CD4-positive, CD25-positive, alpha-beta regulatory T cell (primary cell): ENCODE measurements at regions not wholly inside any gene's neighbourhood (a gene's known extent, or its start where the extent isn't known, plus 50 kb on each side); places are given as distances from the start of the nearest gene placed in this dataset.

ENCODE experiments used
- ATAC-seq, 2 donors: fragments of 150-1000 bp; cut with Tn5 transposase; one replicate each; pipeline ENCODE4 v1.10.0; 2021; ENCODE audit warnings: low read depth in 2 of 2, moderate number of reproducible peaks in 2 of 2, moderate library complexity in 1 of 2
- DNase-seq, 3 donors: peaks; one replicate each; pipeline versions ENCODE4 v3.0.0 to v3.0.0-alpha.2; 2012 to 2022; ENCODE audit warnings: mixed read lengths in 1 of 3
- H3K27ac ChIP-seq: one replicate; pipeline ENCODE4 v1.7.0; 2013; ENCODE audit warnings: mild to moderate bottlenecking, low read length; ENCODE audit not compliant: insufficient read depth, poor library complexity, severe bottlenecking
- H3K27me3 ChIP-seq: one replicate; pipeline ENCODE4 v1.7.0; 2013; ENCODE audit warnings: low read length; ENCODE audit not compliant: control insufficient read depth, insufficient read depth
- H3K36me3 ChIP-seq: one replicate; pipeline ENCODE4 v1.7.0; 2013; ENCODE audit warnings: mild to moderate bottlenecking, low read length, moderate library complexity; ENCODE audit not compliant: control insufficient read depth, insufficient read depth
- H3K4me1 ChIP-seq: 2 replicates; pipeline ENCODE4 v1.7.0; 2013; ENCODE audit warnings: mild to moderate bottlenecking, low read length; ENCODE audit not compliant: insufficient read depth, control insufficient read depth, poor library complexity, severe bottlenecking
- H3K4me3 ChIP-seq: one replicate; pipeline ENCODE4 v1.7.0; 2013; ENCODE audit warnings: low read depth, mild to moderate bottlenecking, low read length, moderate library complexity
- H3K9me3 ChIP-seq, 2 experiments: 1 replicate in 1 of 2; 2 replicates in 1 of 2; pipeline ENCODE4 v1.7.0; 2013; ENCODE audit warnings: low read length in 2 of 2, mild to moderate bottlenecking in 1 of 2, moderate library complexity in 1 of 2; ENCODE audit not compliant: control insufficient read depth in 2 of 2
- H3K27ac Mint-ChIP-seq, 3 donors: one replicate each; pipeline ENCODE4 v1.8.0; 2020 to 2022; ENCODE audit warnings: mild to moderate bottlenecking in 3 of 3, mixed read lengths in 3 of 3, moderate library complexity in 2 of 3
- H3K27me3 Mint-ChIP-seq: one replicate; pipeline ENCODE4 v1.8.0; 2022; ENCODE audit warnings: mild to moderate bottlenecking, mixed read lengths
- H3K36me3 Mint-ChIP-seq: one replicate; pipeline ENCODE4 v1.8.0; 2020; ENCODE audit warnings: mixed read lengths
- H3K4me1 Mint-ChIP-seq, 4 donors: one replicate each; pipeline ENCODE4 v1.8.0; 2020 to 2022; ENCODE audit warnings: mixed read lengths in 4 of 4, mild to moderate bottlenecking in 1 of 4
- H3K4me3 Mint-ChIP-seq, 4 donors: one replicate each; pipeline ENCODE4 v1.8.0; 2020 to 2022; ENCODE audit warnings: mild to moderate bottlenecking in 4 of 4, mixed read lengths in 4 of 4, moderate library complexity in 3 of 4
- H3K9me3 Mint-ChIP-seq, 7 donors: one replicate each; pipeline ENCODE4 v1.8.0; 2020 to 2022; ENCODE audit warnings: mixed read lengths in 7 of 7, mild to moderate bottlenecking in 3 of 7, moderate library complexity in 2 of 7

DNA sequence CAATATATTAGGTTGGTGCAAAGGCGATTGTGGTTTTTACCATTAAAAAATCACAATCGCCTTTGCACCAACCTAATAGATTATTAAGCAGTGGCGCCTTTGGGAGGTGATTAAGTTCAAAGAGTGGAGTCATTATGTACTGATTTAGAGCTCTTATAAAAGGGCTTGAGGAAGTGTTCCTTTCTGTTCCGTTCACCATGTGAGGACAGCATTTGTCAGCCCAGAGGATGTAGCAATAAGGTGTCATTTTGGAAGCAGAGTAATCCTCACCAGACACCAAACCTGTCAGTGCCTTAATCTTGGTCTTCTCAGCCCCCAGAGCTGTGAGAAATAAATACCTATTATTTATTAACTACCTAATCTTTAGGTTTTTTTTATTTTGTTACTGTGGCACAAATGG is 542.1 kb upstream of the MAN1A1 start:
- Mint-ChIP-seq H3K27ac (no peak overlapping the region), H3K27me3 (no peaks in the 10 kb centered on the region), H3K36me3 (no peaks in the 10 kb centered on the region), H3K9me3 (peaks cover 0 to 1% (median 0%) of the 10 kb centered on the region in 7 donors), H3K4me1 (no peaks in the 10 kb centered on the region), H3K4me3 (no peak overlapping the region)
- Histone ChIP-seq H3K27ac (no peak overlapping the region), H3K27me3 (no peaks in the 10 kb centered on the region), H3K36me3 (no peaks in the 10 kb centered on the region), H3K4me1 (no peaks in the 10 kb centered on the region), H3K4me3 (no peak overlapping the region), H3K9me3 (no peaks in the 10 kb centered on the region)
- DNase-seq (no peak), ATAC-seq (no peak)

DNA sequence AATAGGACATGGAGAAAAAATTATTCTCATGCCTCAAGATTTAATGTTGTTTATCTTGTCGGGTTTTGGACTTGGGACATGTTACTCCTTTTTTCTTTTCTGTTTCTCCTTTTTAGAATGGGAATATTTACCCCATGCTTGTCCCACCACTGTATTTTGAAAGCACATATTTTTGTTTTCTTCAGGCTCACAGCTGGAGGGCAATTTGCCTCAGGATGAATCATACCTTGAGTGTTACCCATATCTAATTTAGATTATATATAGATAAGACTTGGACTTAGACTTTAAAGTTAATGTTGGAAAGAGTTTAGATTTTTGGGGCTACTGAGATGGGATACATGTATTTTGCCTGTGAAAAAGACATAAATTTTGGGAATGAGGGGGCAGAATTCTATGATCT is 541.6 kb upstream of the MAN1A1 start:
- Mint-ChIP-seq H3K27me3 (no peaks in the 10 kb centered on the region), H3K4me1 (no peaks in the 10 kb centered on the region), H3K27ac (no peak overlapping the region), H3K36me3 (no peaks in the 10 kb centered on the region), H3K9me3 (peaks cover 0 to 1% (median 0%) of the 10 kb centered on the region in 7 donors), H3K4me3 (no peak overlapping the region)
- DNase-seq (no peak), ATAC-seq (no peak)
- no peaks in the 10 kb centered on the region for H3K9me3 ChIP-seq
- H3K4me1 ChIP-seq: no peaks in the 10 kb centered on the region
- no peaks in the 10 kb centered on the region for H3K27me3 ChIP-seq
- no peak overlapping the region for H3K27ac ChIP-seq
- no peak overlapping the region for H3K4me3 ChIP-seq
- H3K36me3 ChIP-seq: no peaks in the 10 kb centered on the region

DNA sequence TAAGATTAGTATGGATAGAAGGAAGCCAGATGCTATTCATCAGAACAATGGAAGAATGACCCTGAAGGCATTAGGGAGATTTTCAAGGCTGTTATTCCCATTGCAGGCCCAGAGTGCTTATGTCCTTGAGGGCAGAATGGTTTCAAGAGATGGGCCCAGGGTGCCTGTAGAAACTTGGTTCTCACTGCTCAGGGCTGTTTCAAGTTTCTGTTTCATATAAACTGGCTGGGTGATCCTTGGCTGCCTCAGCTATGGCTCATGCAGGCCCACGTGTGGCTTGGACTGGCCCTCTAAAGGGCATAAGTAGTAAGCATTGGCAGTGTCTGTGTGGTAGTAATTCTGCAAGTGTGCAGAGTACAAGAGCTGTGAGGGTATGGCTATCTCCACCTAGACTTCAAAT is 540.9 kb upstream of the MAN1A1 start:
- ATAC-seq (no peak), DNase-seq (no peak)
- no peaks in the 10 kb centered on the region for H3K4me1 ChIP-seq
- no peak overlapping the region for H3K4me3 ChIP-seq
- no peak overlapping the region for H3K27ac ChIP-seq
- no peak overlapping the region for H3K27ac Mint-ChIP-seq
- no peaks in the 10 kb centered on the region for H3K36me3 Mint-ChIP-seq
- peaks cover 0 to 1% (median 0%) of the 10 kb centered on the region in 7 donors for H3K9me3 Mint-ChIP-seq
- H3K4me1 Mint-ChIP-seq: no peaks in the 10 kb centered on the region
- no peaks in the 10 kb centered on the region for H3K27me3 Mint-ChIP-seq
- no peaks in the 10 kb centered on the region for H3K9me3 ChIP-seq
- H3K4me3 Mint-ChIP-seq: no peak overlapping the region
- H3K36me3 ChIP-seq: no peaks in the 10 kb centered on the region
- H3K27me3 ChIP-seq: no peaks in the 10 kb centered on the region

DNA sequence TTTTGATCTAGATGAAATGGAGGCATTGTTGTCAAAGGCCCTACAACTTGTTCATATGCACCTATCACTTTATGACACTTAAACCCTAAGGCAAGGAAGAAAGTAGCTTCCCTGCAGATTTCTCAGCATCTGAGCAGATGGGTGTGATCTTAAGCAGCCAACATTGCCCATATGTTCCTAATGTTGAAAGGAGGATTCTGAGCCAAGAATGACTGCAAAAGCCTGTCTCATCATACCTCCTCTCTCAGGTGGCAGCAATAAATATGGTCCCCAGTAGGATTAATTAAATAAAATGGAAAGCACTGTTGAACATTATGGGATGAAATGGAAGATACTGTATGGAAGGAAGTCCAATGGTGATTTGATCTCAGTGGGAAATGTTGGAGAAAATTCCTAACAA is 538.1 kb upstream of the MAN1A1 start:
- Histone ChIP-seq H3K4me1 (no peaks in the 10 kb centered on the region), H3K9me3 (no peaks in the 10 kb centered on the region), H3K4me3 (no peak overlapping the region), H3K36me3 (no peaks in the 10 kb centered on the region), H3K27ac (no peak overlapping the region), H3K27me3 (no peaks in the 10 kb centered on the region)
- Mint-ChIP-seq H3K4me1 (no peaks in the 10 kb centered on the region), H3K27me3 (no peaks in the 10 kb centered on the region), H3K9me3 (peaks cover 0 to 2% (median 0%) of the 10 kb centered on the region in 7 donors), H3K4me3 (no peak overlapping the region), H3K27ac (no peak overlapping the region), H3K36me3 (no peaks in the 10 kb centered on the region)
- ATAC-seq (no peak), DNase-seq (no peak)

DNA sequence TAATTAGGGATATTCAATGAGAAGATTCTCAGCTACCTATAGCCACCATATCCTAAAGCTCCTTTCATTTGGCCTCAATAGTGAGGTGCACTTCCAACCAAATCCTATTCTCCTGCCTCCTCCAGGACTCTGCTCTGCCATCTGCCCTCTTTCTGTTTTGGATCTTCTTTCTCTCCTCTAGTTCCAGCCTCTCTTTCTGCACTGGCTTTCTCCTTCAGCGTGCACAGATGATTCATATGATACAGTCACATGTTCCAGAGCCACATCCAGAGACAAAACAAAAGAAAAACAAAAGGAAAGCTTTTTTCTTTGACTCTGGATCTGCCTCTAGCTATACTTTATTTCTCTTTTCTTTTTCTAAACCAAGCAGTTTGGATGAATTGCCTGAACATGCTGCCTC is 531.9 kb upstream of the MAN1A1 start:
- H3K4me3 Mint-ChIP-seq: no peak overlapping the region
- no peaks in the 10 kb centered on the region for H3K9me3 ChIP-seq
- no peaks in the 10 kb centered on the region for H3K27me3 Mint-ChIP-seq

DNA sequence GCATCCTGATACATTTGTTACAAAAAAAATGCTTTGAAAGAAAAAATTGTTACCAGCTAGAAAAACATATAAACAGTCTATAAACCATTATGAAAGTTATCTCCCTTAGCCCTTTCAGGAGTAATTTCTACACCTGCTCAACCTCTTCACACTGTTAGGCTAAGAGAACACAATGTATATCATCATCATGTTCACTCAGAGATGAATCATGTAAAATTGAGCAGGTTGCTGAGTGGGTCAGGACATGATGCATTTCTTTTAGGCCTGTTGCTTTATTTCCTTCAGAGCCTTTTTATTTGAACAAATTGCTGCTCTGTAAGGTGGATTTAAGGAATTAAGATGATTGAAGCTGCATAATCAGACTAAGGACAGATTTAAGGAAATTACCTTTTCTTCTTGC is 531.3 kb upstream of the MAN1A1 start:
- no peak overlapping the region for H3K27ac ChIP-seq
- no peaks in the 10 kb centered on the region for H3K36me3 ChIP-seq
- H3K9me3 ChIP-seq: no peaks in the 10 kb centered on the region
- H3K4me3 ChIP-seq: no peak overlapping the region
- no peaks in the 10 kb centered on the region for H3K27me3 ChIP-seq
- Mint-ChIP-seq H3K27ac (no peak overlapping the region), H3K9me3 (peaks cover 0 to 2% (median 0%) of the 10 kb centered on the region in 7 donors), H3K36me3 (no peaks in the 10 kb centered on the region), H3K4me3 (no peak overlapping the region), H3K4me1 (no peaks in the 10 kb centered on the region), H3K27me3 (peaks cover 3% of the 10 kb centered on the region)
- H3K4me1 ChIP-seq: no peaks in the 10 kb centered on the region
- ATAC-seq: no peak
- no peak for DNase-seq

More for the DNA sequence above, 531.9 kb upstream of the MAN1A1 start:
- DNase-seq (no peak), ATAC-seq (no peak)
- no peaks in the 10 kb centered on the region for H3K4me1 Mint-ChIP-seq
- no peaks in the 10 kb centered on the region for H3K27me3 ChIP-seq
- H3K27ac ChIP-seq: no peak overlapping the region
- no peak overlapping the region for H3K4me3 ChIP-seq
- H3K27ac Mint-ChIP-seq: no peak overlapping the region
- no peaks in the 10 kb centered on the region for H3K36me3 ChIP-seq
- H3K36me3 Mint-ChIP-seq: no peaks in the 10 kb centered on the region
- H3K4me1 ChIP-seq: no peaks in the 10 kb centered on the region
- H3K9me3 Mint-ChIP-seq: peaks cover 0 to 2% (median 0%) of the 10 kb centered on the region in 7 donors

DNA sequence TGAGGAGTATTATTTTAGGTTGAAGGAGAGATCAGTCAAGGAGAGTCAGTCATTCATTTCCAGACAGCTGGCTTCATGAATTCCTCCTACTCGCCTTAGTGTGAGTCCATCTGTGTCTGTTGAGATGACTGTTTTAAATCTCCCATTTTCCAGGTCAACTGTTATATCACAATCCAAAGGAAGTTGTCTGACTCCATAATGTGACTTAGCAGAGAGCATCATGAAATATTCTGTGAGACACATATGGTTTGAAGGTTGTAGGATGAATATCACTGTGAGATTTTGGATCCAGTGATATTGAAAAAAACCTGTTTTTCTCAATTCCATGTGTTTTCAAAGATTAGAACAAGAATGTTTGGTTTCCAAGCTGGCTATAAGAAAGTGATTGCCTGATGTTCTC is 530.2 kb upstream of the MAN1A1 start:
- H3K36me3 Mint-ChIP-seq: no peaks in the 10 kb centered on the region
- no peak overlapping the region for H3K27ac ChIP-seq
- peaks cover 0 to 1% (median 0%) of the 10 kb centered on the region in 7 donors for H3K9me3 Mint-ChIP-seq
- H3K27me3 Mint-ChIP-seq: peaks cover 4% of the 10 kb centered on the region
- ATAC-seq (no peak), DNase-seq (no peak)
- no peaks in the 10 kb centered on the region for H3K4me1 ChIP-seq
- H3K4me3 ChIP-seq: no peak overlapping the region
- H3K4me3 Mint-ChIP-seq: no peak overlapping the region
- H3K9me3 ChIP-seq: no peaks in the 10 kb centered on the region
- H3K36me3 ChIP-seq: no peaks in the 10 kb centered on the region
- no peaks in the 10 kb centered on the region for H3K4me1 Mint-ChIP-seq
- H3K27ac Mint-ChIP-seq: no peak overlapping the region
- H3K27me3 ChIP-seq: no peaks in the 10 kb centered on the region

DNA sequence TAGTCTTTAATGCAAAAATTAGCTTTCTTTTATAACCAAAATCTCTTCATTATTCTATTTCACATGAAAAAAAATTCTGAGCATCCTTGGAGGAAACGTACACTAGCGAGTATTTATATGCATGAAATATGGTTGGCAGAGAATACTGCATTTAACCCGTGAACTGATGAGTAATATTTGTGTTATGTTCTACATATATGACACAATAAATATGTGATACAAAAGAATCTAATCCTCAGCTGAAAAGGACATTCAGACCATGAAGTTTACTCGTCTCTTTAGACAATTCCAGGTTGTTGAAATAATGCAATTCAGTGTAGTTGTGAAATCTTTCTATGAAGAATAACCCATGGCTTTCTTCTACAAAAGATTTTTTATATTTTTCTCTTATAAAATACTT is 524.8 kb upstream of the MAN1A1 start:
- Histone ChIP-seq H3K4me1 (no peaks in the 10 kb centered on the region), H3K4me3 (no peak overlapping the region), H3K9me3 (no peaks in the 10 kb centered on the region), H3K27ac (no peak overlapping the region), H3K27me3 (no peaks in the 10 kb centered on the region), H3K36me3 (no peaks in the 10 kb centered on the region)
- Mint-ChIP-seq H3K36me3 (no peaks in the 10 kb centered on the region), H3K4me1 (no peaks in the 10 kb centered on the region), H3K4me3 (no peak overlapping the region), H3K27me3 (peaks cover 4% of the 10 kb centered on the region), H3K27ac (no peak overlapping the region), H3K9me3 (peaks cover 0 to 1% (median 0%) of the 10 kb centered on the region in 7 donors)
- ATAC-seq: no peak
- DNase-seq: no peak
